Astrocyte (in vitro differentiated cells and primary cell): ENCODE measurements at regions not wholly inside any gene's neighbourhood (a gene's known extent, or its start where the extent isn't known, plus 50 kb on each side); places are given as distances from the start of the nearest gene placed in this dataset.

Source experiments
- EZH2 ChIP-seq: IDR thresholded peaks from 2 replicates; pipeline ENCODE4 v1.6.1; 2012; ENCODE audit warnings: mild to moderate bottlenecking, low read length, inconsistent platforms; ENCODE audit not compliant: insufficient read depth
- TF ChIP-seq, protein P1 (sequence below): IDR thresholded peaks from 2 replicates; pipeline ENCODE4 v1.5.1; 2011; ENCODE audit warnings: low read depth, mild to moderate bottlenecking, inconsistent platforms, low read length, moderate library complexity; ENCODE audit not compliant: insufficient read depth

DNA sequence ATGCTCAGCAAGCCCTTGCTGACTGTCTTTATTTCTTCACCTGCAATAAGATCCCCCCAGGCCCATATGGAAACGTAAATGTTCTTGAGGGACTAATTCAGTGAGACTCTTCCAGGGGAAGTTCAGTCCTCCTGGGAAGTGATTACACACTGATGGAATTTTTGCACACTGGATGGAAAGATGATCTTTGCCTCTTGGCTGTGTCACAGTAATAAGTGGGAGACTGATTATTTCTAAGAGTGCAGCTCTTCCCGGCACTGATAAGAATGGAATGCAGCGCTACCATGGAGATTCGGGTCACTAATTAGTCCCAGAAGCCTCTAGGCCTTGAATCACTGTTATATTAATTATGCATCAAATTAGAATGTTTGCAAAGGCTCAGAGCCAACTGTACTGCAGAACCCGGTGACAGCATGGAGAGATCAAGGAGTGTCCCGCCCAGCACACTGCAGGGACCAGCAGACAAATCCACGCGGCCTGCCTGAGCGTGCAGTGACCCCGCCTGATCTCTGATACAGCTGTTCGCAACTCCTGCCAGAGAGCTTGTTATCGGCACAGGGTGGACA lies 178.3 kb downstream of the SNX19 start:
- no peak for TF ChIP-seq EZH2
- TF ChIP-seq, protein P1, sequence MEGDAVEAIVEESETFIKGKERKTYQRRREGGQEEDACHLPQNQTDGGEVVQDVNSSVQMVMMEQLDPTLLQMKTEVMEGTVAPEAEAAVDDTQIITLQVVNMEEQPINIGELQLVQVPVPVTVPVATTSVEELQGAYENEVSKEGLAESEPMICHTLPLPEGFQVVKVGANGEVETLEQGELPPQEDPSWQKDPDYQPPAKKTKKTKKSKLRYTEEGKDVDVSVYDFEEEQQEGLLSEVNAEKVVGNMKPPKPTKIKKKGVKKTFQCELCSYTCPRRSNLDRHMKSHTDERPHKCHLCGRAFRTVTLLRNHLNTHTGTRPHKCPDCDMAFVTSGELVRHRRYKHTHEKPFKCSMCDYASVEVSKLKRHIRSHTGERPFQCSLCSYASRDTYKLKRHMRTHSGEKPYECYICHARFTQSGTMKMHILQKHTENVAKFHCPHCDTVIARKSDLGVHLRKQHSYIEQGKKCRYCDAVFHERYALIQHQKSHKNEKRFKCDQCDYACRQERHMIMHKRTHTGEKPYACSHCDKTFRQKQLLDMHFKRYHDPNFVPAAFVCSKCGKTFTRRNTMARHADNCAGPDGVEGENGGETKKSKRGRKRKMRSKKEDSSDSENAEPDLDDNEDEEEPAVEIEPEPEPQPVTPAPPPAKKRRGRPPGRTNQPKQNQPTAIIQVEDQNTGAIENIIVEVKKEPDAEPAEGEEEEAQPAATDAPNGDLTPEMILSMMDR: no peak
